CD1c-positive myeloid dendritic cell (primary cell): ENCODE measurements at regions not wholly inside any gene's neighbourhood (a gene's known extent, or its start where the extent isn't known, plus 50 kb on each side); places are given as distances from the start of the nearest gene placed in this dataset.

Source experiments
- DNase-seq: peaks from one replicate; pipeline ENCODE4 v3.0.0-alpha.2; 2016; ENCODE audit errors: extremely low spot score

DNA sequence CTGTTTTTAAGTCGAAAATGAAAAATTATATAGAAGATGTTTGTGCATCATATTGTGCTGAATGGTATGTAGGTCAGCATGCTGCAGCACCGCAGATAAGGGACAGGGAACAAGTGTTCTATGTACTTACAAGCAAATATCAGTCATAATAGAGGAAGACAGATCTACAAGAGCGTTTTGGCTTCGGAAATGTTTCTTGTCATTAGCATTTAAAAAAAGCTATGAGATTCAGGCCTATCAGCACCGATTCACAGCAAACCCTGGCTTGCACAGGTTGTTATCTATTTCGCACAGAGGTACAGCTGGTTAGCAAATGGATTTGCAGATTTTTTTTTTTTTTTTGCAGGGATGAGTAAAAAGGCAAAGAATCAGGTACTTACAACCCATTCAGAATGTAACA is 204.2 kb upstream of the TBC1D5 start:
- no peak for DNase-seq

DNA sequence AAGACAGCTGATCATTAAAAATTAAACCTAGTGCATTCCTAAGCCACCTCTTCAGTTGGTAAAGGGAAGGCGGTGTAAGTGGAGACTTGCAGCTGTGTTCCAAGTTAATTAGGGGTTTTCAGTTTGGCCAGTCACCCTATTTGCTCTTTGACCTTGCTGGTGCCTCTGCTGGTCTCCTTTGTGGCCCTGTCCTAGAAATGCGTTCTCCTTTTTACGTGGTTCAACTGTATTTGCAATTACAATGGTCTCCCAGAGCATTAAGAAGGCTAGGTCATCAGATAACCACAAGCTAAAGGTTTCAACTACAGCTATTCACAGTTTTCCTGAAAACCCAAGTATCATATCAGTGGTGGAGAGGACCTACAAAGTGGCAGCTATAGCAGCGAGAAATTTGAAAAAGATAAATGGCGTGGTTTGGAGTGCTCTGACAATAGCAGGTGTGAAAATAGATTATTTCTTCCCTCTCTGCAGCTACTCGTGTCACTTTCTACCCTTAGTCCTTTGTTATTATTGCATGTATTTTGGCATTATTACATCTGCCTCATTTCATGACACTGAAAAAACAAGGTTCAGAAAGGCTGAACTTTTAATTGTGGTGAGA is 203.5 kb upstream of the TBC1D5 start:
- DNase-seq: no peak

DNA sequence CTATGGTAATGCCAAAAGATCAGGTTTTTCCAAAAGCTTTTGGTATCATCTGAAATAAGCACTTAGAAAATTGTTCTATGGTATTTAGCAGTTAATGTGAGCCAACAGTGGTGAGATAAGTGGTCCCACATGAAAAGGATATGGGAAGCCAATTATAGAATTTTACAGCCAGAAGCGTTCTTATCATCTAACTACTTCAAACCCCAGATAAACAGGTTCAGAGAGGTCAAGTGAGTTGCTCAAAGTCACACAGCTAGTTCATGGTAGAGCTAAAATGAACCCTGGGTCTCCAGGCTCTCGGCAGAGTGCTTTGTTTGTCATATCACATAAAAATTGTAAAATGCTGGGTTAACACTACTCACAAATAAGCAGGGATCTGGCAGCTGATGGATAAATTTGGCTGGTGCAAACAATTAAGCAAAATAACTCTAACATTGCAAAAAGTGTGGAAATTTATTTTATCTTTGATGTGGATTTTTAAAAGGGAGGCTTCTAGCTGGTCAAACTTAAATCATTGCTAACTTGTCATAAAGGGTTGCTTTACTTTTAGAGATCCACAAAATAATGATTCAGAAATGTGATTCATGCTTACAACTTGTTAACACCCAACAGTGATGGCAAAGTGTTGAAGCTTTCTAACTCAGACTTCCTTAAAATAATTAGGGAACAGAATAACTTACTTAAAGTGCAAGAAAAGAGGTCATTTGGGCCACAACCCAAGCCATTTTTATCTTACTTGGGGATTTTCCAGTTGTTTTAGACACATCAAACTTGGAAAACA is 202.8 kb upstream of the TBC1D5 start:
- peak; percentile 51 for DNase-seq

DNA sequence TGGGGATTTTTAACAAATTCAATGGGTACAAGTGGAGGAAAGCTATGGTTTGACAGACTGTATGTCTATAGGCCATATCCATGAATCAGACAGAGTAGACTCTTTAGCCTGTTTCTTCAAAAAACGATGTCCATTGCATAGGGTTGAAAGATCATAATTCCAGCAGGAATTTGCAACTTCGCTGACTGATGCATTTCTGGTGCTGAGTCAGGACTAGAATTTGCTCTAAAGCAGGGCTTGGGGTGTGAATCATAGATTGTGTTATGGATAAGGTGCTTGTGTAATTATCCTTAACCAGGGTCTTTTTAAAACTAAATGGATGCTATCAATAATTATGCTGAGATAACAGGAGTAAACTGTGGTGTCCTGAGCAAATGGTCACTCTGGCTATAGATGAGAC is 200.4 kb upstream of the TBC1D5 start:
- DNase-seq: no peak

DNA sequence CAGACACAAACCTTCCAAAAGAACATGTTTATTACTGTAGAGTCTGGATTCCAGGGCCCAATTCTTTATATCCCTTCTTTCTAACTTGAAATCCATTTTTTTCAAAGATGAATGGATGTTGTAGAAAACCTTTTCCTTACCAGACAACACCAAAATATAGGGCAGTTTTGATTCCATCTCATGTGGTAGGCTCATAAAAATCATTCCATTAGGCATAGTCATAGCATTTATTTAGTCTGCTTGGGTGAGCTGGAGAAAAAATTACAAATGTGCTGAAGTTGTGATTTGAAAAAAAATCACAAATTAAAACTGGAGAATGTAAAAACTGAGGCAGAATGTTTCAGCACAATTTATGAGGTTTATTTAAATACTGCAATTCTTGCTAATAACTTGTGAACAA is 199.3 kb upstream of the TBC1D5 start:
- no peak for DNase-seq

DNA sequence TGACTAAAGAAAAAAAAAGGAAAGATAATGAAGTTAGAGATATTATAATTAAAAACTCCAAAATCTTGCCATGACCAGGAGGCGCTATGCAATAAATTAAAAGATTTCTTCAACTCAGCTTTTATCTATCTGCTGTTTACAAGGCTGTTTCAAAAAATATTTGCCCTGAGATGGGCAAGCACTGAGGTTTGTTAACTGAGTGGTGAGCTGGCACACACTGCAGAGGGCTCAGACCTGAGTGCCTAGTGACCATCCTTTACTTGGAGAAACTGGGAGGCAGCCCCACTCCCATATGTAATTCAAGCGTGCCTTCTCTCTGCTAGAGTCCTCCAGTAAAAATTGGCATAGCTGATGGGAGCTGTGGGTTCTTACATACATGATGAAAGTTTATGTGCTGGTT is 198.7 kb upstream of the TBC1D5 start:
- no peak for DNase-seq

DNA sequence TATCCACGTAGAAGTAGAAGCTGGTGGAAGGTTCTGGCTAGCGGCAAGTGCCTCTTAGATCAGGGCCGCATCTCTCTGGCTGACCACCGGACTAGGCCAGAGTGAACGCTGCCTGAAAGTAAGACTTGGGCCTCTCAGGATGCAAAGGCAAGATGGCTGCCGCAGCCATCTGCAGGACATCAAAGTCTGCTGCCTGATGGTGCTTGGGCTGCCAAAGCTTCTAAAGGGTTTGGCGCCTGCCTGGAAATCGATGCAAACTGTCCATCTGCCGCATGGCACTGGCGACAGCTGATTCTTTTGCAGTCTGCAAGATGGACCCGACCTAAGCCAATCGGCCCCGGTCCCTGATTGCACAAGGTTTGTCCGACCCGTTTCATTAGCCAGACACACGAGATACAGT is 196.7 kb upstream of the TBC1D5 start:
- DNase-seq: no peak

DNA sequence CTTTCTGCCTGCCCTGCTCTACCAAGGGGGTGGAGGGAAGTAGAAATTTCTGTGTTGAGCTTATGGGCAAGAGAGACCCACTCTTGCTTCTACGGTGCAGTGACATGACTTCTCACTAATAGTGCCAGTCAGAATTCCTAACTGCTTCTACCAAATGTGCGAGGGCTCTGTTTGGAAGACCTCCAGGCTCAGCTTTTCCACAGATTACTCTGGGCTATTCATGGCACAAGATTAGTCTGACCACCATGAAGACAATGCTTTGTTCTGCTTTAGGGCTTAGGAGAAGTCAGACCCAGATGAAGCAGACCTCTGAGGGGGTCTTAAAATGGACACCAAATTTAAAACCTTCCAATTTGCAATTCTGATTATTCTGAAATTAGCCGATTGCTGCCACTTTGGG is 195.9 kb upstream of the TBC1D5 start:
- DNase-seq: no peak

DNA sequence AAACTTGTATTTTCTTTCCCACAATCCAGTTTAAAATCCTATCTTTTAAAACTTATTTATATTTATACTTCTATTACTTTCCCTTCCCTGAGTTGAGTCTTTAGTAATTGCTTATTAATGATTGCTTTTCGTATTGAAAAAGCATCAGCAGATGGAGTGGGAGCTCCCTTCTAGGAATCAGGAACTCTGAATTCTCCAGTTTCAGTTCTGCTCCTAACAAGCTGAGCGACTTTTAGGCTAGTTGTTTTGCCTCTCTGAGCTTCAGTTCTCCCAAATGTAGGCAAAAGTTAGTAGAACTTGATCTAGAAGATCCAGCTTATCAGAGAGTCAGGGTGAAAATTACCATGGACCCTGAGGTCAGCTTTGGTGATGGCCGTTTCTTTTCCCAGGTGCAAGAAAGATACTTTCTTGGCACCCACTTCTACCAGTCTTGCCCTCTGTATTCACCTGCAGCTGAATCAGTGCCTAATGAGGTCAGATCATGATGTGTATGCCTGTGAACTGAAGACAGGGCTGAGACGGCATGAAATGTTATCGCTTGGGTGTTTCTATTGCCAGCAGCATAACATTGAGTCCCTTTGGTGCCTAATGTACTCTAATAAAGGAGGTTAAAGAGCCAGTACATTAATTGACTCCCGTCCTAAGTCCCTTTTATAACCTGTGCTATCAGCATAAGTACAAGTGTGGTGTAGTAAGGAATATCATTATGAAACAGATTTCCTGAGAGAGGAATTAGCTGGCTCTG is 194.5 kb upstream of the TBC1D5 start:
- peak; percentile 72 for DNase-seq

DNA sequence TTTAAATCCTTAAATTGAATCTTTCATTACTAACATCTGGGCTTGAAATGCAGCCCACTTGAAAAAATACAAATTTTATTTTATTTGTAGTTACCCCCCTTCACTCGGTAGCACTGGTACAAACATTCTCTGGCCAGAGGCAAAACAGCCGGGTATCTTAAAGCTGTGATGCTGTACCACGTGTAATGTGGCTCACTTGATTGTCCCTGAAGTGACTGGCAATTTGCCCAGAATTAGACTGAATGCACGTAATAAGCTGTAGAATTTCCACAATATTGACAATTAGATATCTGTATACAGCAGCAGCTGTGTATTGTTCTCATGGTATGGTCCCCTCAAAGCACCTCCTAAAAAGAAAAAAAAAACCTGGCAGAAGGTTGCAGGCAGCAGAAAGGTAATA is 192.8 kb upstream of the TBC1D5 start:
- DNase-seq: no peak

DNA sequence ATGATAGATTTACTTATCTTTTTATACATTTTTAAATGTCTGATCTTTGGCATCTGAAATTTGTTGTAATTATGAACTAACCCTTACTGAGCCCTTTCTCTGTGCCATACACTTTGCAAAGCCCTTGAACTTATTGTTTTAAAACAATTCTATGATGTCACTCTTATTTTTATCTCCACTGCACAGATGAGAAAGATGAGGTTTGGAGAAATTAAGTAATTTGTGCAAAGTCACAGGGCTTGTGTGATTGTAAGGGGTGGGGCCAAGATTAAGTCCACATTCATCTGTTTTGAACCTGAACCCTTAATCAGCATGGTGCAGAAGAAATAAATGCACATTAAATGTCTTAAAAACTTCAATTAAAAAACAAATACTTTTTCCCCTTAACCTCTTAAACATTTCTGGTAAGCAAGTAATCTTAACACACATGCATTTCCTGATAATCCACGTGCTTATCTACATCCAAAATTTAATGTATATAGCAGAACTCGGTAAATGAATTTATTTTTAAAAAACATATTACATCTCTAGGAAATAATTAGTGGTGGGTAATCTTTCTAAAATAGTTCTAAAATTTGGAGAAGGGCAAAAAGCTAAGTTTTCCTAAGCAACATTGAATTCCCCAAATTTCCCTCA is 189.8 kb upstream of the TBC1D5 start:
- no peak for DNase-seq

DNA sequence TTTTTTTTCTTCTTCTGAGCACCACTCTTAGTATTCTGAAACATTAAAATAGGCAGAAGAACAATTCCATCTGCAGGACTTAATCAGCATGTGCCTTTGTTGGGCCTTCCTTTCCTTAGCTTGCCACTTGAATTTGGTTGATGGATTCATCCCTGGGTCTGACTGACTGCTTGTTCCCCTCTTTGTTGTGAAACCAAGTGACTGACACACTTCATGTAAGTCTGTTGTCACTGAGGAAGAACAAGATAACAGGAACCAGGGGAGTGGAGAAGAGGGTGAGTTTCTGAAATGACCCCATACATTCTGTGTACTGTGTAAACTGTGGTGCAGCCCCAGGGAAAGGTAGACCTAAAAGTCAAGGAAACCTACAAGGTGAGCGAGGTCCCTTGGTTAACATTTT is 188.7 kb upstream of the TBC1D5 start:
- DNase-seq: peak; percentile 18

DNA sequence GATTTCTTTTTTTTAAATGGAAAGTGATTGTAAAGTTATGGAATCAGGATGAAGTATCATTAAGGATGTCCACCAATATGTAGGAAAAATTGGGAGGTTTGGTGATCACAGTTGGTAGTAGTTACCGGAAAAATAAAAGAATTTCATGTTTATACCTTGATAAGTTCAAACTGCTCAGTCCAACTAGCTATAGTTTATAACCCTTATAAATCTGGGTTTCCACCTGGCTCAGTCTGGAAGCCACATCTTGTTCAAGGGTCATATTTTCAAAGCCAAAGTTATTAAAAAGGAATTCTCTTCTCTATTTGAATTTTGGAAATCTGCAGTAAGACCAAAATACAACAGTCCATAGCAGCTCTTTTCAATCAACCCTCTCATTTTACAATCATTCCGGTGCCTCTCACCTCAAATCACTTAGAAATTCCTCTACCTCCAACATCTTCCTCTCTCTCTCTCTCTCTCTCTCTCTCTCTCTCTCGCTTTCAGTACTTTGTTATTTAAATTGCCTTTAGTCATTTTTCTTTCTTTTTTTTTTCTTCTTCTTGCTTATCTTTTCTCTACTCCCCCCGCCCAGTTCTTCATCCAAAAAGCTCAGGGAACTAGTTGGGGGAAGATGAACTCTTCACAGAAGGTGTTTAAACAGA is 186.2 kb upstream of the TBC1D5 start:
- DNase-seq: no peak

DNA sequence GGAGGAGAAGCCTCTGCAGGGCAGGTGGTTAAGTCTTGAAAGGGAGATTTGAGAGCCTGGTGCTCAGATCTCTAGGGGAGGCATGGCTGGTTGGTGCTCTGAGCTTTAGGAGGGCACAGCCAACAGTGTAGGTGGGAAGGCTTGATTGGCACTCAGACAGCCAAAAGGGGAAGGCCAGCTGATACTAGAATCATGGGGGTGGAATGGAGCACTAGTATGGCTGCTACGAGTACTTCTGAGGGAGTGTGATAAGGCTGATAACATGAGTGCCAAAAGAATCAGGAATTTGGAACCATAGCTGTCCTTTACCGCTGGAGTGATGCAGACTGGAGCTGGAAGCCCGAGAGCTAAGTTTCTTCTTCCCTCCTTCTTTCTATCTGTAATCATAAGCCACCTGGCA is 184.6 kb upstream of the TBC1D5 start:
- DNase-seq: no peak

DNA sequence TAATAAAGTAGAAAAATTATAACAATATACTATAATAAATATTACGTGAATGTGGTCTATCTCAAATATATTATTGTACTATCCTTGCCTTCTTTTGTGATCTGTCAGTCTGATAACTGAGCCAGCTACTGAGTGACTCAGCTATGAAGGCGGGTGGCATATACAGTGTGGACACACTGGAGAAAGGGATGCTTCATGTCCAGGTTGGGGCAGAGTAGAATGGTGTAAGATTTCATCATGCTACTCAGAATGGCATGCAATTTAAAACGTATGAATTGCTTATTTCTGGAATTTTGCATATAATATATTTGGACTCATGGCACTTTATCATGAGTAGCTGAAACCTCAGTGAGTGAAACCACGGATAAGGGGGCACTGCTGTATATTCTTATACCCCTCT is 172.9 kb upstream of the TBC1D5 start:
- DNase-seq: no peak

DNA sequence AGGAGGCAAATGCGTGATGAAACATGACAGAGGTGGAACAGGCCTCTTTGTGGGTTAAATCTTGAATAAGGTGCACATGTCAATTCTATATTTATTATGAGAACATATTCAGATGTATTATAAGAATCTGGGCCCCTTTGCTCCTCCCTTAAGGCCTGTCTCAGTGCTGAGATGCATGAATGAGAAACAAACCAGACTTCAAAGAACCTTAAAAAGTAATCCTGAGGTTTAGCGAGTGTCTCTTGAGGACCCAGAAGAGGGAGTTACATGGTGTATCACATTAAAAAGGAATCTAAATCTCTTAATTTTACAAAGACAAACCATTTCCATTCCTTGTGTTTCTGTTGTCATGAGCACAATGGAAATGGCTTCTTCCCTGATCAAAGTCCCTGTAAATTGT is 170.9 kb upstream of the TBC1D5 start:
- DNase-seq: no peak

DNA sequence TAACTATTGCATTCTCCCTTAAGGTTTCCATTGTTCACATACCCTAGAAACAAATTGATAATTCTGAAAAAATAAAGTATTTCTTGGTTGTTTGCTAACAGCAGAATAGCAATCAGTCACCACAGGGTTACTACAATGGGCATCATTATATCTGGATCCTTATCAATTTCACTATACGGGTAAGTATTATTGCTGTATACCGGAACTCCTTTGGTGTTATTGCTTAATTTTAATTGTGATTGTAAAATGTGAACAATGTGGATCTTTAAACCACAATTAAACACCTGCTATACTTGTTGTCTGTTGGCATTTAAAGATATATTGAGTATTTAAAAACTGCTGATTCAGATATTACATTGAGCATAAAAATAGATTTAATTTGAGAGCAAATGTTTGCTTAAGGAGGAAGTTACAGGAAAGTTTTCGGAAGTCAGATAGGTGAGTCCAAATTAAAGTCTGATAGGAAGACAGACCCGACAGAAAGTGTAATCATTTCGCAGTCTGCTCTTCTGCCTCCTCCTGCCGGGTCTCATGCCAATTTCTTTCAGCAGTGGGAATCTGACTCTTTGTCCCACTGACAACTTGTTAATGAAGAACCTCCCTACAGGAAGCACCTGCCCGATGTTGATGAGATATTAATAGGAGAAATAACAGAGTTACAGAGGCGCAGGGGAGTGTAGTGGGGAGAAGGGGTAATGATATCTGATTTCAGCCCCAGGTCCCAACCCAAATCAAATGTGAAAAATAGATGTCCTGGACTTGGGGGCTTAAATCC is 169.7 kb upstream of the TBC1D5 start:
- DNase-seq: no peak

DNA sequence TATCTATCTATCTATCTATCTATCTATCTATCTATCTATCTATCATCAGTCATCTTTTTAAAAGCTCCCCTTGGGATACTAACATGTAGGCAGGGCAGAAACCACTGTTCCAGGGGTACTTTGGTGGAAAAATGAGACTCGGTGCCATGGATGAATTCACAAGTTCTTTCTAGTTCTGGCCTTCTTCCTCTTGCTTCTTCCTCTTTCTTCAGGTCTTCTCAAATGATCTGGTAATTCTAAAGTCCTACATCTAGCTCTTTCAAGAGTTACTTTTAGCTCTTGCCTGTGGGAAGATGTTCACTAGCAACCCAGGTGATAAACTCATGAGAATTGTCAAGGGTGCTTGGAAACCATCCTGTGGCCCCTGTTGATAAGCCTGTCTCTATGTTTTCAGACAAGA is 168.5 kb upstream of the TBC1D5 start:
- no peak for DNase-seq

DNA sequence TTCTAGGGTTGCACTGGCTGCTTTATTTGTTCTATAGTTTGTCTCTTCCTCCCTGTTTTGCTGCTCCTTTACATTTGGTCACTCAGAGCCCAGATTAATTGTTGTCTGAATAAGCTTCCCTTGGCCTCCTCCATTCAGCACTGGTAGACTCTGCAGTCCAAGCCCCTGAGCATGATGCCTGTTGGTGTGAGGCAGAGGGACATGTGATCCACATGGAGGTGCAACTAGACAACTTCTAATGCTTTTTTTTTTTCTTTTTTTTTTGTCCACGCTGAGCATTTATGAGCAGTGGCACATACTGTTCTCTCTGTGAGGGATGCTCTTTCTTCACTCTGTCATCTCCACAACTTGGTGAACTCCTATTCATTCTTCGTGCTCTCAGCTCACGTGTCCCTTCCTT is 167.3 kb upstream of the TBC1D5 start:
- no peak for DNase-seq

DNA sequence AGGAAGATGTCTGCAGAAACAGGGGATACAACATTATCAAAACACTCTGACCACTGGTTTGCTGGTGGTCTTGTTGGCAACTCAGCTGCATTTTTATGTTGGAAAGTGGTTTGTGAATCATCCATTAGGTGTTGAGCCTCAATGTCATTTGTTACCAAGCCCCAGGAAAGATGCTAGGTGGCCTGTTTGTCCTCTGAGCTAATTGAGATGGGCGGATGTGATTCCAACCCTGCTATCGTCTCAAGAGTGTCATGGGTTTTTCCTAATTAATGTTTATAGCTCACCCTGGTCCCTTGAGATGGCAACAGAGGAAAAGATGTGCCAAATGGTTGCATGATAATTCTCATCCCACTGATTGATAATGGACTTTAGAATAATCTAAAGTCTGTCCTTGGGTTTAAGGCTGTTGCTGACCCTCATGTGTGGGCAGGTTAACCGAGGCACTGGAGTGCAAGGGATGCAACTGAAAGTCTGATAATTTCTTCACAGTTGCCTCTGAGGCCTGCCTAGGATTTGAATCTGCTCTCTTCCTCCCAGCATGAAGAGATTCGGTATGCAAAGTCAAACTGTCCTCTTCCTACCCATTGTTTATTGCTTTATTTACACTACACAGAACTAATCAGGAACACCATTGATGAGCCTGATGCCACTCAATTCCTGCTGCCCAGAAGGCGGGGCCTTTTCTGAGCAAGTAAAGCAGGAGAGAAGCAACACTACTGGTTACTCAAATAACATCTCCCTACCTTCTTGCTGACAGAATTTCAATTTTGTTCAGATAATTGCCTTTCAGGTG is 166.2 kb upstream of the TBC1D5 start:
- DNase-seq: no peak

DNA sequence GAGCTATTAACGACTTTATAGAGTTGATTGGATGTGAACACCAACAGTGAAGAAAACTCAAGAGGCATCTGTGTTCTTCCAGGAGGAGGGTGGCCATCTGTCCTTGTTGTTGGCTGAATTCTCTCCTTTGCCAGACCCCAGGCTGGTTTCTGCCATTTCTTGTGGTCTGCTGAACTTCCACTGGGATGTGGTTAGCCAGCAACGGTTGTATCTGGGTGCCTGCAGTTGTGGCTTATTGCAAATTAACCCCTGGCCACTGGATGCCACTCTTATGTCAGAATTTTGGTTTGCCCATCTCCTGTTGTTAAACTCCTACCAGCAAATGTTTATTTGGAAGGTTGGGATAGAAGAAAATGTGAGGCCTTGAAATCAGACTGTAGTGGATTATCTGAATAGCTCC is 163.6 kb upstream of the TBC1D5 start:
- no peak for DNase-seq
